NT2/D1 (cell line): ENCODE measurements at regions not wholly inside any gene's neighbourhood (a gene's known extent, or its start where the extent isn't known, plus 50 kb on each side); places are given as distances from the start of the nearest gene placed in this dataset.

Experiments
- DNase-seq: peaks from one replicate; pipeline ENCODE4 v3.0.0-alpha.2; 2011; ENCODE audit warnings: low read depth, low spot score
- H3K27me3 ChIP-seq: 2 replicates; pipeline ENCODE4 v1.6.0; 2011; ENCODE audit warnings: mild to moderate bottlenecking; ENCODE audit not compliant: insufficient read length, insufficient read depth
- H3K36me3 ChIP-seq: 2 replicates; pipeline ENCODE4 v1.6.1; 2011; ENCODE audit warnings: mild to moderate bottlenecking, low read length, mixed read lengths; ENCODE audit not compliant: insufficient read depth, insufficient read length
- H3K4me1 ChIP-seq: 2 replicates; pipeline ENCODE4 v1.5.1; 2011; ENCODE audit not compliant: insufficient read depth, insufficient read length
- H3K4me3 ChIP-seq: 2 replicates; pipeline ENCODE4 v1.5.1; 2011; ENCODE audit warnings: low read depth; ENCODE audit not compliant: insufficient read length
- H3K9ac ChIP-seq: 2 replicates; pipeline ENCODE4 v1.6.0; 2011; ENCODE audit warnings: low read depth; ENCODE audit not compliant: insufficient read length
- H3K9me3 ChIP-seq: 2 replicates; pipeline ENCODE4 v1.5.1; 2011; ENCODE audit warnings: mild to moderate bottlenecking, low read length; ENCODE audit not compliant: insufficient read depth
- SUZ12 ChIP-seq: IDR thresholded peaks from 2 replicates; pipeline ENCODE4 v1.6.1; 2011; ENCODE audit not compliant: insufficient read length, insufficient read depth; ENCODE audit errors: extremely low read depth
- YY1 ChIP-seq: IDR thresholded peaks from 2 replicates; pipeline ENCODE4 v1.6.1; 2011; ENCODE audit not compliant: insufficient read length, insufficient read depth
- ZNF274 ChIP-seq: IDR thresholded peaks from 2 replicates; pipeline ENCODE4 v1.6.1; 2011; ENCODE audit warnings: mild to moderate bottlenecking, low read depth, low read length

- Histone ChIP-seq H3K36me3 (no peaks in the 10 kb centered on the region), H3K9me3 (peaks cover 9% of the 10 kb centered on the region), H3K4me3 (no peak overlapping the region), H3K4me1 (peaks cover 2% of the 10 kb centered on the region), H3K9ac (no peak overlapping the region), H3K27me3 (no peaks in the 10 kb centered on the region)
- TF ChIP-seq ZNF274, result no peak
- TF ChIP-seq SUZ12, result no peak
- TF ChIP-seq YY1, result no peak
- no peak for DNase-seq
Observed at GRCh38 chr15:67940324-67940719, 100.5 kb upstream of the RNU6-1 start.

- H3K4me1 ChIP-seq, result peaks cover 6% of the 10 kb centered on the region
- TF ChIP-seq YY1 (no peak), SUZ12 (no peak), ZNF274 (no peak)
- H3K9me3 ChIP-seq, result no peaks in the 10 kb centered on the region
- DNase-seq, result no peak
- no peak overlapping the region for H3K9ac ChIP-seq
- no peak overlapping the region for H3K4me3 ChIP-seq
- H3K27me3 ChIP-seq, result no peaks in the 10 kb centered on the region
- no peaks in the 10 kb centered on the region for H3K36me3 ChIP-seq
Observed at GRCh38 chr15:67941648-67942310, 101.9 kb upstream of the RNU6-1 start.

DNA sequence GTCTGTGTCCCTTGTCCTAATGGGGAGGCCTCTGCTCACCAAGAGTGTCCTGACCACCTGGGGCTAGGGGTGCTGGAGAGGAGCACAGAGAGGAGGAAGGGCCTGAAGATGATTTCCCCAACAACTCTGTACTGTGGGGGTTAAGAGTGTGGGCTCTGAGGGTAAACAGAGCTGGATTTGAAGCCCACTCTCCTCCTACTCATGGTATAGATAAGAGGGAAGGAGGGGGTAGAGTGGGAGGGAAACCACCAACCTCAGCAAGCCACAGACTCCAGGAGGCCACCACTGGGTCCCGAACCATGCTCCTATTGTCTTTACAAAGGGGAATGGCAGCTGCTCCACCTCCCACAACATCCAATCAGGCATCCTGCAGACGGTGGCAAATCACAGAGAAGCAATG, 103.6 kb upstream of the RNU6-1 start:
- H3K9ac ChIP-seq, result no peak overlapping the region
- H3K36me3 ChIP-seq, result no peaks in the 10 kb centered on the region
- TF ChIP-seq SUZ12 (no peak), ZNF274 (no peak), YY1 (no peak)

GRCh38 chr15:67944010-67944641, 104.3 kb upstream of the RNU6-1 start:
- H3K36me3 ChIP-seq, result no peaks in the 10 kb centered on the region
- TF ChIP-seq ZNF274, result no peak
- H3K4me3 ChIP-seq, result no peak overlapping the region
- peaks cover 6% of the 10 kb centered on the region for H3K4me1 ChIP-seq
- no peak for DNase-seq
- H3K27me3 ChIP-seq, result no peaks in the 10 kb centered on the region
- no peaks in the 10 kb centered on the region for H3K9me3 ChIP-seq
- H3K9ac ChIP-seq, result no peak overlapping the region

More for the DNA sequence above, 103.6 kb upstream of the RNU6-1 start:
- Histone ChIP-seq H3K9me3 (no peaks in the 10 kb centered on the region), H3K4me3 (no peak overlapping the region), H3K4me1 (peaks cover 6% of the 10 kb centered on the region), H3K27me3 (no peaks in the 10 kb centered on the region)
- DNase-seq, result no peak

- no peaks in the 10 kb centered on the region for H3K9me3 ChIP-seq
- no peaks in the 10 kb centered on the region for H3K27me3 ChIP-seq
- no peak for TF ChIP-seq ZNF274
- no peak for TF ChIP-seq YY1
- no peak for TF ChIP-seq SUZ12
- peaks cover 6% of the 10 kb centered on the region for H3K4me1 ChIP-seq
- no peak overlapping the region for H3K4me3 ChIP-seq
- no peaks in the 10 kb centered on the region for H3K36me3 ChIP-seq
- no peak for DNase-seq
- no peak overlapping the region for H3K9ac ChIP-seq
Observed at GRCh38 chr15:67945131-67945530, 105.3 kb upstream of the RNU6-1 start.

GRCh38 chr15:67945951-67946700, 106.3 kb upstream of the RNU6-1 start:
- Histone ChIP-seq H3K9ac (no peak overlapping the region), H3K27me3 (no peaks in the 10 kb centered on the region), H3K4me1 (peaks cover 6% of the 10 kb centered on the region), H3K4me3 (peak overlapping the region; percentile 5), H3K9me3 (no peaks in the 10 kb centered on the region; the same call in 1 of the 2 replicates), H3K36me3 (no peaks in the 10 kb centered on the region)
- TF ChIP-seq ZNF274 (no peak), YY1 (no peak)
- peak; percentile 97 for DNase-seq

DNA sequence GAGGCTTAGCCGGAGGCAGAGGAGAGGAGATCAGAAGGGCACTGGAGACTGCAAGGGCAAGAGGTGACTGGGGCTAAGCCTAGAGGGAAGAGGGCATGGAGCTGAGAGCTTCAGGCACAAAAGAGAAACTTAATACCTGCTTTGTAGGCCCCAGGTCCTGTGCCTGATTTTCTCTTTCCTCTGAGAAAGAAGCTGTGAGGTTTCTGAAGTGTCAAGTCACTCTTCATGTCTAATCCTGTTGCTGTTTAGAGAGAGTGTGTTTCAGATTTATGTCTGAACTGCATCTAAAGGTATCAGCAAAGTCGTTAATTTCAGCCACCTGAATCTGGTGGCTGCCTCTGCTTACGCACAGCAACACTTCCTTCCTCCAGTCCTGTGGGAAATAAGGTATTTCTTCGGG, 106.9 kb upstream of the RNU6-1 start:
- Histone ChIP-seq H3K4me1 (peaks cover 4% of the 10 kb centered on the region), H3K9me3 (no peaks in the 10 kb centered on the region; the same call in 1 of the 2 replicates), H3K27me3 (no peaks in the 10 kb centered on the region), H3K4me3 (peak overlapping the region; percentile 5), H3K36me3 (no peaks in the 10 kb centered on the region), H3K9ac (no peak overlapping the region)
- TF ChIP-seq SUZ12 (no peak), YY1 (no peak), ZNF274 (no peak)
- no peak for DNase-seq
